NCI-H146 (cell line): ENCODE measurements at regions not wholly inside any gene's neighbourhood (a gene's known extent, or its start where the extent isn't known, plus 50 kb on each side); places are given as distances from the start of the nearest gene placed in this dataset.

Source experiments
- DNase-seq: peaks from one replicate; lab custom pipeline; 2025; lab: John Stamatoyannopoulos, UW

GRCh38 chr6:88238065-88238464 lies 71.9 kb upstream of the CNR1 start:
- peak; percentile 3 for DNase-seq

- DNase-seq: no peak
Observed at GRCh38 chr6:88236612-88237360, 70.6 kb upstream of the CNR1 start.

- DNase-seq: no peak
Observed at GRCh38 chr6:88232753-88233152, 66.6 kb upstream of the CNR1 start.

GRCh38 chr6:88223298-88223697 lies 57.2 kb upstream of the CNR1 start:
- no peak for DNase-seq

GRCh38 chr6:88220493-88220892 lies 54.3 kb upstream of the CNR1 start:
- no peak for DNase-seq

GRCh38 chr6:88216182-88216581 lies 50.0 kb upstream of the CNR1 start:
- no peak for DNase-seq
